ENCODE measurements at regions not wholly inside any gene's neighbourhood (a gene's known extent, or its start where the extent isn't known, plus 50 kb on each side); places are given as distances from the start of the nearest gene placed in this dataset.
A peak's percentile ranks its signal among the peaks of the same experiment; 100 is the strongest.

DNA sequence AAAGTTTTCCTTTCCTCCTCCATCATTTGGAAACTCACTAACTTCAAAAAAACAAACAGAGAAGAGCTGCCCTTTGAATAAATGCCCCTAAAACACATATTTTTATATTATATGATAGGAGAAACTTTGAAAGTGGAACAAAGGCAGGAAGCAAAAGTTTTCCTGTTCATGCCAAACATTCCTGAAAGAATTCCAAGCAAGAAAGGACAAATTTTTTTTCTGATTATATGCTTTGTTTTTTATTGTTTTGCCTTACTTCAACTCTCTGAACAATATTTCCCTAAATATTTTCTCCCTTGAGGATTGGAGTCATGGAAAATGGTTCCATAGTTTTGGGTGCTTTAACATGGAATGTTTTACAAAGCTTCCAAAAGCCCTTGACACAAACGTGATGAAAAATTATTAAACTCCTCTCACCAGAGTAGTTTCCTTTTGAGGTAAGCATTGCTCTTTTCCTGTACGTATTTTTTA lies 638.5 kb upstream of the CAMK1G start:
- ATAC-seq = no peak
- Mint-ChIP-seq H3K4me1 (ENCODE audit: low read depth) (no peaks in the 10 kb centered on the region), H3K4me3 (no peak overlapping the region), H3K36me3 (ENCODE audit: insufficient read depth) (no peaks in the 10 kb centered on the region), H3K9me3 (no peaks in the 10 kb centered on the region), H3K27me3 (ENCODE audit: low read depth) (peaks cover 6% of the 10 kb centered on the region)
- DNase-seq = no peak

DNA sequence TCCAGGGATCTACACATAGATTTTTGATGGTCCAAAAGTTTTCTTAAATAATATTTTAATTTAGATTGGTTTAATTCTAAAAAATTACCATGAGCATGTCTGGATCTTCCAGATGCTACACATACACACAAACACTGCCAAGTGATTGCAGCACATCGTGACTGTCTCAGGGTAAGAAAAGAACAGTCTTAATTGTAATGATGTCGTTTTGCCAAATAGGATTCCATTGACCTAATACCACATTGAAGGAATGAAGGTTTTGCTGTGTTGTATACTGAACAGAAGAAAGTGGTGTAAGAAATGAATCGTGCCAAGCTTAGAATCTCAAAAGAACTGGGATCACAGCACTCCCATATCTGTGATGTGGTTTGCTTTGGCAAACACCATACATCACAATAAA lies 633.3 kb upstream of the CAMK1G start:
- DNase-seq = no peak
- ATAC-seq = no peak
- H3K4me3 Mint-ChIP-seq = no peak overlapping the region
- H3K36me3 Mint-ChIP-seq (ENCODE audit: insufficient read depth) = no peaks in the 10 kb centered on the region
- H3K27me3 Mint-ChIP-seq (ENCODE audit: low read depth) = peaks cover 7% of the 10 kb centered on the region
- H3K9me3 Mint-ChIP-seq = no peaks in the 10 kb centered on the region
- H3K4me1 Mint-ChIP-seq (ENCODE audit: low read depth) = no peaks in the 10 kb centered on the region

DNA sequence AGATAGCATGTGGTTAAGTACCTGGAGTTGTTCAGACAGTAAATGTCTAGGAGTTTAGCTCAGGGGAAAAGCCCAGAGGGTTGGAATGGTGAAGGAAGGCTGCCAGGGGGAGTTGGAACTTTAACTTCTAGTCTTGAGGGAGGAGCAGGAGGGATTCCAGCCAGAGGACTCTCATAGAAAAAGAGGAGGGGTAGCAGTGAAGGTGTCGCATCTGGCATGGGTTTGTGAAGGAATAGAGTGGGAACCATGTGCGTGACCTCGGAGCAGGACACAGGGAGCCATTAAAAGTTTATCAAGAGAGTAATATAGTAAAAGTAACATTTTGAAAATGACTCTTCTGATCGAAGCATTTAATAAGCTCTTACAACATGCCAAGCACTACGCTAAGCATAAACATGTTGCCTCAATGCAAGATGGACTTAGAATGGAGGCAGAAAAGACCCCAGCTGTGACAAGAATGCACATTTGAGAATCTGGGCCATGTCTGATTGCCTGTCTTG lies 632.4 kb upstream of the CAMK1G start:
- H3K4me3 Mint-ChIP-seq = no peak overlapping the region
- no peaks in the 10 kb centered on the region for H3K9me3 Mint-ChIP-seq
- peaks cover 7% of the 10 kb centered on the region for H3K27me3 Mint-ChIP-seq (ENCODE audit: low read depth)
- ATAC-seq (no peak), DNase-seq (no peak)
- no peaks in the 10 kb centered on the region for H3K36me3 Mint-ChIP-seq (ENCODE audit: insufficient read depth)
- no peaks in the 10 kb centered on the region for H3K4me1 Mint-ChIP-seq (ENCODE audit: low read depth)

DNA sequence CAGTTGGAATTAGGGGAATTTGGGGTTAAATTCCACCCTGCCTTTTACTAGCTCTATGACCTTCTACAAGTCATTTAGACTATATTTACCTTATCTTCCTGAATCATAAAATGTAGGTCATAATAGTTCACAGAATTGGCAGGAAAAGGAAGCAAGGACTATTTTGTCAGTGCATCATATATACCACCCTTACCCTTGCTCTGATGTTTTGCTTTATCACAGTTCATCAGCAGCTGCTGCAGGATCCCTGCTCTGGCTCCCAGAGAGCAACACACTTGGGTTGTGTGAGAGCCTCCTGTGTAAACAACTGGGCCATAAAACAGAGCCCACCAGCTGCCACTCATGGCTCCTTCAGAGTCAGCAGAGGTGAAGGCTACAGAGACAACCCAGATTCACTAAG lies 631.6 kb upstream of the CAMK1G start:
- no peaks in the 10 kb centered on the region for H3K4me1 Mint-ChIP-seq (ENCODE audit: low read depth)
- ATAC-seq (no peak), DNase-seq (no peak)
- no peak overlapping the region for H3K4me3 Mint-ChIP-seq
- H3K27me3 Mint-ChIP-seq (ENCODE audit: low read depth) = peaks cover 4% of the 10 kb centered on the region
- H3K9me3 Mint-ChIP-seq = peaks cover 4% of the 10 kb centered on the region
- H3K36me3 Mint-ChIP-seq (ENCODE audit: insufficient read depth) = no peaks in the 10 kb centered on the region

DNA sequence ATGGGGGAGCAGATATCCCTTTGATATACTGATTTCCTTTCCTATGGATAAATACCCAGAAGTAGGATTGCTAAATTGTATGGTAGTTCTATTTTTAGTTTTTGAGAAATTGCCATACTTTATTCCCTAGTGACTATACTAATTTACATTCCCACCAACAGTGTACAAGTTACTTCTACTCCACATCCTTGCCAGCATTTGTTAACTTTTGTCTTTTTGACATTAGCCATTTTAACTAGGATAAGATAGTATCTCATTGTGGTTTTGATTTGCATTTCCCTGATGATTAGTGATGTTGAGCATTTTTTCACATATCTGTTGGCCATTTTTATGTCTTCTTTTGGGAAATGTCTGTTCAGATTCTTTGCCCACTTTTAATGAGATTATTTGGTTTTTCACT lies 620.6 kb upstream of the CAMK1G start:
- no peaks in the 10 kb centered on the region for H3K27me3 Mint-ChIP-seq (ENCODE audit: low read depth)
- H3K9me3 Mint-ChIP-seq = peaks cover 14% of the 10 kb centered on the region
- H3K36me3 Mint-ChIP-seq (ENCODE audit: insufficient read depth) = no peaks in the 10 kb centered on the region
- DNase-seq (no peak), ATAC-seq (no peak)
- no peaks in the 10 kb centered on the region for H3K4me1 Mint-ChIP-seq (ENCODE audit: low read depth)
- H3K4me3 Mint-ChIP-seq = no peak overlapping the region

DNA sequence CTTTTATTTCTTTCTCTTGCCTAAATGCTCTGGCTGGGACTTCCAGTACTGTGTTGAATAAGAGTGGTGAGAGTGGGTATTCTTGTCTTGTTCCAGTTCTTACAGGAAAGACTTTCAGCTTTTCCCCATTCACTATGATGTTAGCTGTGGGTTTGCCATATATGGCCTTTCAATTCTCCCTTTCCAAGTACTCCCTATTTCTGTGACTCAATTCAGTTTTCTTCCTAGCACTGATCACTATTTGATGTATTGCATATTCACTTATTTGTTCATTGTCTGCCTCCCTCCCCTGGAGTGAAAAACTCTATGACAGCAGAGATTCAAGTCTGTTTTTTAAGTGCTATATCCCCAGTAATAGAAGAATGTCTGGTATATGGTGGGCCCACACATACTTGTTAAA lies 618.2 kb upstream of the CAMK1G start:
- no peaks in the 10 kb centered on the region for H3K4me1 Mint-ChIP-seq (ENCODE audit: low read depth)

DNA sequence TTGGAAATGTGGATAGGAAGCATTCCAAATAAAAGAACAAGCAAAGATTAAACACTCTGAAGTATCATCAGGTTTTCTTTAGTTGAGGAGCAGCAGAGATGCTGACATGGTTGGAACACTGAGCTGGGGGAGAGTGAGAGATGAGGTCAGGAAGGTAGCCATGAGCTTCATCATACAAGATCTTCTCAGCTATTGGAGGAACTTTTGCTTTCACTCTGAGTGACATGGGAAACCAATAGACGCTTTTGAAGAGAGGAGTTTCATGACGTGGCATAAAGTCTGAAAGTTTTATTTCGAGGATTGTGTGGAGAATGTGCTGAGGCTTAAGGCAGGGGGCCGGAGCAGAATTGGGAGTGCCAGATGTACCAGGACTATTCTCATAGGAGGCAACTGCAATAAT lies 616.2 kb upstream of the CAMK1G start:
- ATAC-seq (no peak), DNase-seq (no peak)
- Mint-ChIP-seq H3K4me3 (no peak overlapping the region), H3K4me1 (ENCODE audit: low read depth) (no peaks in the 10 kb centered on the region), H3K9me3 (no peaks in the 10 kb centered on the region), H3K36me3 (ENCODE audit: insufficient read depth) (no peaks in the 10 kb centered on the region), H3K27me3 (ENCODE audit: low read depth) (peaks cover 5% of the 10 kb centered on the region)

More for the DNA sequence above, 618.2 kb upstream of the CAMK1G start:
- no peaks in the 10 kb centered on the region for H3K36me3 Mint-ChIP-seq (ENCODE audit: insufficient read depth)
- H3K9me3 Mint-ChIP-seq = no peaks in the 10 kb centered on the region
- no peak for DNase-seq
- ATAC-seq = no peak
- H3K4me3 Mint-ChIP-seq = no peak overlapping the region
- H3K27me3 Mint-ChIP-seq (ENCODE audit: low read depth) = peaks cover 4% of the 10 kb centered on the region

DNA sequence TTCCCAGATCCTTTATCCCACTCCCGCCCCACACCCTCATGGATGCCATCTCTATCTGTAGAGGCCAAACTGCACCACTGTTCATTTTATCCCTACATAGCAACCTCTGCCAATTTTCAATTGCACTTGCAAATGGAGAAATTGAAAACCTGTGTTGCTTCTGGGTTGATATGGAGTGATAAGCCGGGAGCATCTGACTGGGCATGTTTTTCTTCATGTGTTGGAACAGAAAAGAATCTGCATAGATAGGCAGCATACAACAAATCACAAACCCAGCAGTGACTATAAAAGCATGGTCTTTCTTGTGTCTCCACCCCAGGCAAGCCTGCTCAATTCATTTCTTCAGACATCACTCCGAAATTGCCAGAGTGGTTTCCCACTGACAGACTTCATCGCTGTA lies 608.8 kb upstream of the CAMK1G start:
- Mint-ChIP-seq H3K9me3 (no peaks in the 10 kb centered on the region), H3K36me3 (ENCODE audit: insufficient read depth) (no peaks in the 10 kb centered on the region), H3K4me1 (ENCODE audit: low read depth) (no peaks in the 10 kb centered on the region), H3K27me3 (ENCODE audit: low read depth) (peaks cover 1% of the 10 kb centered on the region), H3K4me3 (no peak overlapping the region)
- no peak for ATAC-seq
- no peak for DNase-seq

DNA sequence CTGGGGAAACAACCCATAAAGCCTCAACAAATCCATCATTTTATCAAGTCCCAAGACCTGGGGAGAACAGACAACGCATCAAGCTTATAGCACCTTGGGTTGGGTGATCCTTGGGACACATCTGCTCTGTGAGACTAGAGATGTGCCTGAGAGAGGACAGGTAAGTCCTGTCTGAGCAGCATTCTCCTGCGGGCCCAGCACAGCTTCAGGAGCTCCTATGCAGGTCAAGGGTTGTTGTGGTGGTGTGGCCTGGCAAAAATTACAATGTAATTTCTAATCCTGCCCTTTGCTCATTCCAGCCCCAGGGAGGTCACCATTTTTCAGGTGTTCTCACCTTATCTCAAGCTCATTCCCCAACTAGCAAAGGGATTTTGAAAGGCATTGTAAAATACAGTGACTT lies 608.1 kb upstream of the CAMK1G start:
- ATAC-seq = no peak
- H3K36me3 Mint-ChIP-seq (ENCODE audit: insufficient read depth) = no peaks in the 10 kb centered on the region
- H3K4me1 Mint-ChIP-seq (ENCODE audit: low read depth) = no peaks in the 10 kb centered on the region
- H3K27me3 Mint-ChIP-seq (ENCODE audit: low read depth) = peaks cover 1% of the 10 kb centered on the region
- H3K4me3 Mint-ChIP-seq = no peak overlapping the region
- DNase-seq = no peak
- H3K9me3 Mint-ChIP-seq = no peaks in the 10 kb centered on the region

DNA sequence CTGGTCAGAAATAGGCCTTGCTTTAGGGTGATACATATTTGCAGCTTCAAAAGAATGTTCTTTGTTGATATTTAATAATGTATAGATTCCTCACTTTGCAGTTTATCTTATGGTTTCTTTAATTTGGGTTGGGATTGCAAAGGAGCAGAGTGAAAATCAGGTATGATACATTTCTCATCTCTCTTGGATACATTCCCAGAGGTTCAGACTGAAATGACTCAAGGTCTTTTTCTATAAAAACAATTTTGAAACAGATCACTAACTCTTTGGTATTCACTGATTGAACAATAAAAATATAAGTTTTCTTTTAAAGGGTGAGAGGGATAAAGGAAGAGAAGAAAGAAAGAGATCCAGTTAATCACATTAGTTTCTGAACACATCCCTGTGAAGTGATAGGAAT lies 606.5 kb upstream of the CAMK1G start:
- H3K4me3 Mint-ChIP-seq = no peak overlapping the region
- H3K4me1 Mint-ChIP-seq (ENCODE audit: low read depth) = no peaks in the 10 kb centered on the region
- ATAC-seq (no peak), DNase-seq (no peak)
- no peaks in the 10 kb centered on the region for H3K36me3 Mint-ChIP-seq (ENCODE audit: insufficient read depth)
- H3K27me3 Mint-ChIP-seq (ENCODE audit: low read depth) = no peaks in the 10 kb centered on the region
- H3K9me3 Mint-ChIP-seq = no peaks in the 10 kb centered on the region

DNA sequence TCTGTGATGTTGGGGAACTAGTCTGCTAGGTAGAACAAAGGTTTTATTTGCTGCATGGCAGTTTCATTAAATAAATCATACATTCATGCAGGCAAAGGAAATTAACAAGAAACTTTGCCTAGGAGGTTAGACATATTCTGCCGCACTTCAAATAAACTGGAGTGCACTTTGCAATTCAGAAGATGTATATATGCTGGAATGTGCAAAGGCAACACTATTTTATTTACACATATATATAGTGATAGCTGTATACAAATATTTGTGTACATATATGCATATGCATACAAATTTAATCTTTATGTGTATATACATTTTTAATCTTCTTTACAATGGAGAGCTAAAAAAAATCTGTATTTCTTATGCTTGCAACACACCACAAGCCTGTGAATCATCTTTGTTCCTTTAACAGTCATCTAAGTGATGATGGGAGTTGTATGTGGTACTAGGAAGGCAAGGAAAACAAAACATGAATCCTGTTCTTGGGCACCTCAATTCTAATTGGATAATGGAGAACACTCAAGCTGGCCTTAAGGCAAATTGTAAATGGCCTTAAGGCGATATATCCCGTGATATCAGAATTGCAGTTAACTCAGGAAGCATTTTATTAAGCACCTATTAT lies 605.8 kb upstream of the CAMK1G start:
- ATAC-seq (no peak), DNase-seq (no peak)
- Mint-ChIP-seq H3K27me3 (ENCODE audit: low read depth) (no peaks in the 10 kb centered on the region), H3K4me1 (ENCODE audit: low read depth) (no peaks in the 10 kb centered on the region), H3K4me3 (no peak overlapping the region), H3K36me3 (ENCODE audit: insufficient read depth) (no peaks in the 10 kb centered on the region), H3K9me3 (no peaks in the 10 kb centered on the region)

DNA sequence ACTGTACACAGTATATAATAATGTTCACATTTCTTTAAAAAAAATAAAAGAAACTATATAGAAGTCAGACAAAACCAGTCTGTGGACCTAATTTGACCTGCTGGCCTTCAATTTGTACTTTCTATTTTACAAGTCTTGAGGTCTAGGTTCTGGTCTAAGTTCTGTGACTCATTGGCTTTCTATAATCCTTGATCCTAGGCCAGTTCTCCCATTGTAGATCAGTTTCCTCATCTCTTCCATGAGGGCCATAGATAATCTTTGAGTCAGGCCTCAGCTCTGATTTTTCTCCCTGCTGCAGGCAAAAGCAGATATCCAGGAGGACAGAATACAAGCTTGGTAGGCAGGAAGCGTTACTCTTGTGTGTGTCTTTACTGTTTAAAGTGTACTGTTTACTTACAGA lies 603.7 kb upstream of the CAMK1G start:
- ATAC-seq (no peak), DNase-seq (no peak)
- Mint-ChIP-seq H3K27me3 (ENCODE audit: low read depth) (no peaks in the 10 kb centered on the region), H3K4me3 (no peak overlapping the region), H3K4me1 (ENCODE audit: low read depth) (no peaks in the 10 kb centered on the region), H3K36me3 (ENCODE audit: insufficient read depth) (no peaks in the 10 kb centered on the region), H3K9me3 (no peaks in the 10 kb centered on the region)

DNA sequence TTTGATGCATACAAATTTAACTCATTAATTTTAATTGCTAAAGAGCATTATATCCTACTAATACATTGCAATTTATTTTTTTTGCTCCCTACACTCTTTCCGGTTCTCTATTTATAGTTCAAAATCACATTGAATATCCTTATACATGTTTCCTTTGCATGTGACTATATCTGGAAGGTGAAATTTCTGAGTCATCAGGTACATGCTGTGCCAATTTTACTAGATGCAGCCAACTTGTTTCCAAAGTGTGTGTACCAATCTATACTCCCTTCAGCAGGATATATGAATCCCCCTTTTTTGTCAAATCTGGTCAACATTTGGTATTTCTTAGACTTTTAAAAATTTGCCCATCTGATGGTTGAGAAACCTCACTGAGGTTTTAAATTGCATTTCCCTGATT lies 602.9 kb upstream of the CAMK1G start:
- Mint-ChIP-seq H3K9me3 (no peaks in the 10 kb centered on the region), H3K4me1 (ENCODE audit: low read depth) (no peaks in the 10 kb centered on the region), H3K36me3 (ENCODE audit: insufficient read depth) (no peaks in the 10 kb centered on the region), H3K4me3 (no peak overlapping the region), H3K27me3 (ENCODE audit: low read depth) (no peaks in the 10 kb centered on the region)
- DNase-seq = no peak
- no peak for ATAC-seq

DNA sequence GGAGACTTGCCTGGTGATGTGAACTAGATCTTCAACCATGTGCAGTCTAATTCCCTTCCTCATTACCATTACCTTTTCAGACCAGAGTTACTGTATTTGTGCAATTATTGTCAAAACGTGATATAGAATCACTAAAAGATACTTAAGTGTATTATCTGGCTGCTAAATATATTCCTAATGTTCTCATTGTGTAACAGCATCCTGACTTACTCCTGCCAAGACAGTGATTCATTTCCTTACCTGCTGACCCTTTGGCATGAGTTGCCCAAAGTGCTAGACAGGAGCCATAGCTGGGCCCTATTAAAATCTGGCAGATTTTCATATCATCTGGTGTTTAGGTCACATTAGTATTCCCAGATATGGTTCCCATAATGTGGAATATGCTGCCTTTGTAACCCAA lies 598.3 kb upstream of the CAMK1G start:
- Mint-ChIP-seq H3K27me3 (ENCODE audit: low read depth) (no peaks in the 10 kb centered on the region), H3K9me3 (no peaks in the 10 kb centered on the region), H3K36me3 (ENCODE audit: insufficient read depth) (no peaks in the 10 kb centered on the region), H3K4me1 (ENCODE audit: low read depth) (peaks cover 20% of the 10 kb centered on the region), H3K4me3 (no peak overlapping the region)
- DNase-seq (no peak), ATAC-seq (no peak)

DNA sequence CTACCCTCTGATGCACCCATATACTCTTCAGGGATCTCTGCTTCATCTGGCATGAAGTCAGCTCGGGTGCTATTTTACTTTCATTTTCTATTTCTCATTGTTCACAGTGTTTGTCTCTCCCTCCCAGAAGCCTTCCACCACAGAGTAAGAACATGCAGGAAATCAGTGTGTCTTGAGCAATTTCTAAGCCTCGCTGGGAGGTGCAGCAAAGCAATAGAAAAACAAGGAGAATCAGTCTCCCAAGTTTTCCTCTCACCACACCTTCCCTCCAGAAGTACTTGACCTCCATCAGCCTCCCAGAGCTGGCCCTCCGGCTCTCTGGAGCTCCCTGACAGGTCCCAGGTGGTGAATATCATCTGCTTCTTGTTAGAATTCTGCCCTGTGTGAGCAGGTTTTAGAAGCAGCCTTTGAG lies 594.7 kb upstream of the CAMK1G start:
- H3K36me3 Mint-ChIP-seq (ENCODE audit: insufficient read depth) = peaks cover 2% of the 10 kb centered on the region
- peaks cover 20% of the 10 kb centered on the region for H3K4me1 Mint-ChIP-seq (ENCODE audit: low read depth)
- H3K4me3 Mint-ChIP-seq = peak overlapping the region; percentile 81
- ATAC-seq (peak; percentile 67 to 87), DNase-seq (no peak)
- H3K9me3 Mint-ChIP-seq = no peaks in the 10 kb centered on the region
- H3K27me3 Mint-ChIP-seq (ENCODE audit: low read depth) = no peaks in the 10 kb centered on the region

DNA sequence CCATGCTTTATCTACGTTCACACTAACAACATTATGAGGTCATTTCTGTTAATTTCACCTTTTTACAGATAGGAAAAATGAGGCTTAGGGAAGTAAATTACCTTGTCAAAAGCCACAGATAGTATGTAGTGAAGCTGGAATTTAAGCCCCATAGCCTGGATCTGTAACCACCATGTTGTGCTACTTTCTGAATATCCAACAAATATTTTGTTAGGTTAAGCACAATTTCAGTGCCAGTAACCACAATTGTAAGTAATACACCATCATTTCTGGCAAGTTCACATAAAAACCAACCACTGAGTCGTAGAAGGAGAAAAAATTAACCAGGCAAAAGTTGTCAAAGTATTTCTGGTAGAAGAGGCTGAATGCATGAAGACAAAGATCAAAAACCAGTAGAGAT lies 593.1 kb upstream of the CAMK1G start:
- Mint-ChIP-seq H3K27me3 (ENCODE audit: low read depth) (peaks cover 2% of the 10 kb centered on the region), H3K4me3 (no peak overlapping the region), H3K9me3 (no peaks in the 10 kb centered on the region), H3K36me3 (ENCODE audit: insufficient read depth) (peaks cover 2% of the 10 kb centered on the region), H3K4me1 (ENCODE audit: low read depth) (peaks cover 20% of the 10 kb centered on the region)
- ATAC-seq = no peak
- no peak for DNase-seq

Measured in activated T-cell treated with anti-CD3 and anti-CD28 coated beads, Interleukin-2, amount 50 U/mL, for 4 hours (primary cell).